H1 (cell line): ENCODE measurements at regions not wholly inside any gene's neighbourhood (a gene's known extent, or its start where the extent isn't known, plus 50 kb on each side); places are given as distances from the start of the nearest gene placed in this dataset.
A peak's percentile ranks its signal among the peaks of the same experiment; 100 is the strongest.

Experiments used
- CTCF ChIA-PET: fragments of 300-600 bp; sonication (Branson Sonifier 250); formaldehyde crosslinking; loops from one replicate; lab custom pipeline; 2021; ENCODE audit not compliant: partially characterized antibody; lab: Charles Lee
- POLR2A ChIA-PET: fragments of 300-600 bp; sonication (Branson Sonifier 250); formaldehyde crosslinking; loops from one replicate; lab custom pipeline; 2021; ENCODE audit warnings: inconsistent platforms; ENCODE audit not compliant: partially characterized antibody; lab: Charles Lee
- DNase-seq, 2 experiments: peaks; one replicate each; pipeline versions ENCODE4 v3.0.0 to v3.0.0-alpha.2; 2010 to 2022; ENCODE audit warnings: low spot score in 2 of 2, low read depth in 1 of 2, mixed read lengths in 1 of 2
- FAIRE-seq: peaks from 2 replicates; lab custom pipeline; 2011; peaks lifted over from hg19 to GRCh38; lab: Jason Lieb, UNC
- H2AFZ ChIP-seq: 2 replicates; pipeline ENCODE4 v1.8.1; 2012; ENCODE audit warnings: low read length, inconsistent platforms
- H2AK5ac ChIP-seq: 2 replicates; pipeline ENCODE4 v1.6.1; 2013; ENCODE audit warnings: low read depth, low read length
- H2BK120ac ChIP-seq: replicated peaks from 2 replicates; pipeline ENCODE3; 2013; ENCODE audit warnings: low read depth, low read length, inconsistent platforms
- H2BK12ac ChIP-seq: 2 replicates; pipeline ENCODE4 v1.6.1; 2013; ENCODE audit warnings: low read depth, low read length
- H2BK15ac ChIP-seq: 2 replicates; pipeline ENCODE4 v1.6.1; 2013; ENCODE audit warnings: low read length
- H2BK20ac ChIP-seq: 2 replicates; pipeline ENCODE4 v1.6.1; 2013; ENCODE audit warnings: low read length
- H2BK5ac ChIP-seq: 2 replicates; pipeline ENCODE4 v1.6.1; 2013; ENCODE audit warnings: low read depth, low read length
- H3K14ac ChIP-seq: 2 replicates; pipeline ENCODE4 v1.6.1; 2013; ENCODE audit warnings: inconsistent platforms; ENCODE audit not compliant: insufficient read length
- H3K18ac ChIP-seq: 2 replicates; pipeline ENCODE4 v1.6.1; 2013; ENCODE audit warnings: low read length; ENCODE audit errors: extremely low read depth
- H3K23ac ChIP-seq: 2 replicates; pipeline ENCODE4 v1.6.1; 2013; ENCODE audit warnings: inconsistent platforms; ENCODE audit not compliant: insufficient read length
- H3K23me2 ChIP-seq: 2 replicates; pipeline ENCODE4 v1.6.1; 2013; ENCODE audit warnings: low read depth, low read length
- H3K27ac ChIP-seq: 2 replicates; pipeline ENCODE4 v1.6.1; 2011; ENCODE audit warnings: low read depth, low read length, inconsistent platforms
- H3K27me3 ChIP-seq, 4 experiments: replicated peaks in 1 of 4; 1 replicate in 1 of 4; 2 replicates in 3 of 4; pipeline versions ENCODE4 v1.6.1 to v1.8.1; 2011 to 2013; ENCODE audit warnings: low read length in 3 of 4, mild to moderate bottlenecking in 3 of 4, inconsistent platforms in 2 of 4, mixed read lengths in 2 of 4, moderate library complexity in 1 of 4; ENCODE audit not compliant: control insufficient read depth in 3 of 4, insufficient read depth in 3 of 4; ENCODE audit errors: extremely low read depth in 1 of 4
- H3K36me3 ChIP-seq, 4 experiments: 2 replicates each; pipeline versions ENCODE4 v1.6.1 to v1.8.1; 2011 to 2013; ENCODE audit warnings: mild to moderate bottlenecking in 4 of 4, low read length in 3 of 4, moderate library complexity in 2 of 4, control low read depth in 1 of 4, inconsistent platforms in 1 of 4; ENCODE audit not compliant: insufficient read depth in 4 of 4, control insufficient read depth in 2 of 4
- H3K4ac ChIP-seq: replicated peaks from 2 replicates; pipeline ENCODE3; 2013; ENCODE audit warnings: low read length, low read depth, mixed read lengths, inconsistent platforms; ENCODE audit not compliant: insufficient read length
- H3K4me1 ChIP-seq, 4 experiments: replicated peaks in 1 of 4; 1 replicate in 1 of 4; 2 replicates in 3 of 4; pipeline versions ENCODE4 v1.6.1 to v1.8.1; 2011 to 2013; ENCODE audit warnings: low read length in 3 of 4, inconsistent platforms in 2 of 4, mixed read lengths in 1 of 4; ENCODE audit not compliant: insufficient read depth in 4 of 4, control insufficient read depth in 3 of 4
- H3K4me2 ChIP-seq, 2 experiments: 2 replicates each; pipeline versions ENCODE4 v1.6.1 to v1.8.1; 2011 to 2013; ENCODE audit warnings: low read depth in 2 of 2, low read length in 2 of 2, control low read depth in 1 of 2, inconsistent platforms in 1 of 2, mild to moderate bottlenecking in 1 of 2; ENCODE audit not compliant: insufficient read depth in 1 of 2
- H3K4me3 ChIP-seq, 4 experiments: fragments of 200-600, 300-600 bp in 1 of 4; sonication (generic), shearing (Covaris generic), sonication (Bioruptor Twin) in 1 of 4; 2 replicates each; pipeline versions ENCODE4 v1.5.1 to v1.8.1; 2011 to 2016; ENCODE audit warnings: low read length in 4 of 4, low read depth in 3 of 4, control low read depth in 2 of 4, inconsistent platforms in 2 of 4, mild to moderate bottlenecking in 2 of 4, mixed read lengths in 1 of 4, moderate library complexity in 1 of 4; ENCODE audit not compliant: insufficient read depth in 2 of 4; ENCODE audit errors: extremely low read depth in 1 of 4
- H3K56ac ChIP-seq: replicated peaks from 2 replicates; pipeline ENCODE3; 2013; ENCODE audit warnings: low read depth, mild to moderate bottlenecking, mixed read lengths, low read length, inconsistent platforms; ENCODE audit not compliant: insufficient read length
- H3K79me1 ChIP-seq: 2 replicates; pipeline ENCODE4 v1.6.1; 2013; ENCODE audit warnings: low read depth, low read length, control low read depth
- H3K79me2 ChIP-seq, 2 experiments: 2 replicates each; pipeline versions ENCODE4 v1.6.1 to v1.8.1; 2012 to 2013; ENCODE audit warnings: low read length in 2 of 2, mild to moderate bottlenecking in 2 of 2, inconsistent platforms in 1 of 2; ENCODE audit not compliant: insufficient read depth in 2 of 2, control insufficient read depth in 1 of 2
- H3K9ac ChIP-seq, 4 experiments: replicated peaks in 1 of 4; 1 replicate in 1 of 4; 2 replicates in 3 of 4; pipeline versions ENCODE4 v1.6.1 to v1.8.1; 2011 to 2013; ENCODE audit warnings: low read depth in 3 of 4, low read length in 3 of 4, control low read depth in 2 of 4, mild to moderate bottlenecking in 2 of 4, moderate library complexity in 2 of 4, inconsistent platforms in 1 of 4; ENCODE audit errors: extremely low read depth in 1 of 4
- H3K9me3 ChIP-seq, 2 experiments: 2 replicates each; pipeline versions ENCODE4 v1.6.1 to v1.8.1; 2012 to 2013; ENCODE audit warnings: mild to moderate bottlenecking in 2 of 2, moderate library complexity in 2 of 2, control low read depth in 1 of 2, inconsistent platforms in 1 of 2, low read depth in 1 of 2, low read length in 1 of 2, mixed read lengths in 1 of 2; ENCODE audit not compliant: insufficient read depth in 2 of 2
- H4K20me1 ChIP-seq, 2 experiments: replicated peaks in 1 of 2; 2 replicates each; pipeline versions ENCODE3 to v1.8.1; 2011 to 2013; ENCODE audit warnings: inconsistent platforms in 2 of 2, low read length in 2 of 2, mild to moderate bottlenecking in 1 of 2; ENCODE audit not compliant: insufficient read depth in 2 of 2, control insufficient read depth in 1 of 2
- H4K5ac ChIP-seq: 2 replicates; pipeline ENCODE4 v1.6.1; 2013; ENCODE audit warnings: low read length, low read depth, mixed read lengths, inconsistent platforms; ENCODE audit not compliant: insufficient read length
- H4K8ac ChIP-seq: 2 replicates; pipeline ENCODE4 v1.8.0; 2013; ENCODE audit warnings: mild to moderate bottlenecking, moderate library complexity, low read length, inconsistent platforms; ENCODE audit not compliant: insufficient read depth; ENCODE audit errors: extremely low read depth
- H4K91ac ChIP-seq: replicated peaks from 2 replicates; pipeline ENCODE3; 2013; ENCODE audit warnings: low read length, mixed read lengths, inconsistent platforms; ENCODE audit not compliant: insufficient read length
- CBX8 ChIP-seq: fragments of 300-800, 300-1000 bp; sonication (generic); IDR thresholded peaks from 2 replicates; pipeline ENCODE4 v1.7.1; 2016; ENCODE audit warnings: low read depth, low read length, borderline replicate concordance
- CREB1 ChIP-seq: IDR thresholded peaks from 2 replicates; pipeline ENCODE4 v1.6.1; 2012; ENCODE audit warnings: inconsistent platforms
- CTBP2 ChIP-seq: IDR thresholded peaks from 2 replicates; pipeline ENCODE4 v1.7.0; 2011; ENCODE audit warnings: borderline replicate concordance, mild to moderate bottlenecking, moderate library complexity, mixed read lengths, low read length; ENCODE audit not compliant: insufficient read depth, insufficient read length
- JUN ChIP-seq: IDR thresholded peaks from 2 replicates; pipeline ENCODE4 v1.6.1; 2011; ENCODE audit warnings: low read depth, mild to moderate bottlenecking, improper control_type of control experiment, low read length
- POU5F1 ChIP-seq: IDR thresholded peaks from 2 replicates; pipeline ENCODE4 v1.6.1; 2011; ENCODE audit warnings: low read depth, mild to moderate bottlenecking, low read length, moderate library complexity
- RXRA ChIP-seq: IDR thresholded peaks from 2 replicates; pipeline ENCODE4 v1.6.1; 2011; ENCODE audit warnings: low read depth, mild to moderate bottlenecking, low read length, moderate library complexity; ENCODE audit not compliant: insufficient read depth
- TAF1 ChIP-seq: IDR thresholded peaks from 2 replicates; pipeline ENCODE4 v1.6.1; 2011; ENCODE audit warnings: mild to moderate bottlenecking, low read depth, low read length
- TBP ChIP-seq: IDR thresholded peaks from 2 replicates; pipeline ENCODE4 v1.6.1; 2011; ENCODE audit warnings: low read depth, low read length, improper control_type of control experiment
- TEAD4 ChIP-seq: IDR thresholded peaks from 2 replicates; pipeline ENCODE4 v1.6.1; 2012; ENCODE audit warnings: low read depth, low read length, inconsistent platforms, mixed read lengths
- YY1 ChIP-seq: IDR thresholded peaks from 2 replicates; pipeline ENCODE4 v1.6.1; 2011; ENCODE audit warnings: low read depth, mild to moderate bottlenecking, low read length
- WGBS, 2 experiments: shearing (Covaris generic) in 1 of 2; methylation state at CpG; one replicate each; pipeline versions ENCODE4 v1.1.6 to v1.1.7; 2013 to 2015; ENCODE audit warnings: low lambda C conversion rate in 2 of 2, mixed read lengths in 2 of 2, inconsistent platforms in 1 of 2, low coverage in 1 of 2, missing lambda C conversion rate in 1 of 2; ENCODE audit not compliant: insufficient replicate concordance in 2 of 2, insufficient coverage in 1 of 2, insufficient read length in 1 of 2; ENCODE audit errors: extremely low coverage in 1 of 2, missing lambda C conversion rate in 1 of 2; 5-methylcytosine and 5-hydroxymethylcytosine counted together
- TF ChIP-seq, protein P1 (sequence below), 3 experiments: IDR thresholded peaks; 1 replicate in 2 of 3; 2 replicates in 1 of 3; pipeline versions ENCODE4 v1.5.1 to v1.6.1; 2011; ENCODE audit warnings: low read length in 3 of 3, mild to moderate bottlenecking in 3 of 3, inconsistent platforms in 2 of 3, low read depth in 1 of 3, moderate library complexity in 1 of 3; ENCODE audit not compliant: insufficient read depth in 1 of 3; ENCODE audit errors: control extremely low read depth in 1 of 3
- TF ChIP-seq, protein P2 (sequence below): IDR thresholded peaks from 2 replicates; pipeline ENCODE4 v1.6.1; 2012; ENCODE audit warnings: low read length, inconsistent platforms

DNA sequence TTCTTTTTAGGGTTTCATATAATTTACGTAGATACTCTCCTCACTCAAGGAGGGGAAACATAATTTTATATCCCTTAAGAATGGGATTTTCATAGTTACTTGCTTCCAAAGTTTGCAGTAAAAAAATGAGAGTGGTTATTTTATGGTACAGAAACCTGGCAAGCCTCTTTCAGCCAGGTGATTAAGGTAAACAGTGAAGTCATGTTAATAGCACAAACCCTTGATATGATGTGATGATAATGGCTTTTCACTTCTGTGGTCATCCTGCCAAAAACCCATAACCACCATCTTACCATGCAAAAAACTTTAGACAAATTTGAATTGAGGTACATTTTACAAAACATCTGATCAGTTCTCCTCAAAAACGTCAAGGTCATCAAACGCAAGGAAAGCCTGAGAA lies 517.8 kb downstream of the SLITRK5 start:
- no peak overlapping the region for H3K56ac ChIP-seq
- ChIA-PET POLR2A (no interaction called here), CTCF (no interaction called here)
- no peak overlapping the region for H2BK120ac ChIP-seq
- H3K4me3 ChIP-seq = no peak overlapping the region
- H4K5ac ChIP-seq = no peak overlapping the region
- FAIRE-seq = peak; percentile 19
- no peak overlapping the region for H3K18ac ChIP-seq
- H2BK12ac ChIP-seq = no peak overlapping the region
- 96% methylated on average over 3 of the region's 3 CpGs; no CpG with 5 or more reads in 1 of the 2 experiments for WGBS, 2 experiments
- no peak overlapping the region for H3K27ac ChIP-seq
- H3K79me1 ChIP-seq = no peaks in the 10 kb centered on the region
- DNase-seq = no peak
- H3K79me2 ChIP-seq = no peaks in the 10 kb centered on the region
- H3K4me1 ChIP-seq = no peaks in the 10 kb centered on the region
- H3K23ac ChIP-seq = no peak overlapping the region
- H3K23me2 ChIP-seq = no peaks in the 10 kb centered on the region
- H3K9ac ChIP-seq = no peak overlapping the region
- no peak overlapping the region for H2BK15ac ChIP-seq
- no peak overlapping the region for H3K4me2 ChIP-seq
- no peaks in the 10 kb centered on the region for H4K20me1 ChIP-seq
- no peak overlapping the region for H4K91ac ChIP-seq
- no peak overlapping the region for H2BK5ac ChIP-seq
- no peak overlapping the region for H3K14ac ChIP-seq
- H3K36me3 ChIP-seq = no peaks in the 10 kb centered on the region
- no peak overlapping the region for H2AK5ac ChIP-seq
- H2BK20ac ChIP-seq = no peak overlapping the region
- H3K9me3 ChIP-seq = no peaks in the 10 kb centered on the region
- no peak overlapping the region for H3K4ac ChIP-seq
- no peak overlapping the region for H4K8ac ChIP-seq
- no peak overlapping the region for H2AFZ ChIP-seq
- H3K27me3 ChIP-seq = no peaks in the 10 kb centered on the region
- TF ChIP-seq, protein P1, sequence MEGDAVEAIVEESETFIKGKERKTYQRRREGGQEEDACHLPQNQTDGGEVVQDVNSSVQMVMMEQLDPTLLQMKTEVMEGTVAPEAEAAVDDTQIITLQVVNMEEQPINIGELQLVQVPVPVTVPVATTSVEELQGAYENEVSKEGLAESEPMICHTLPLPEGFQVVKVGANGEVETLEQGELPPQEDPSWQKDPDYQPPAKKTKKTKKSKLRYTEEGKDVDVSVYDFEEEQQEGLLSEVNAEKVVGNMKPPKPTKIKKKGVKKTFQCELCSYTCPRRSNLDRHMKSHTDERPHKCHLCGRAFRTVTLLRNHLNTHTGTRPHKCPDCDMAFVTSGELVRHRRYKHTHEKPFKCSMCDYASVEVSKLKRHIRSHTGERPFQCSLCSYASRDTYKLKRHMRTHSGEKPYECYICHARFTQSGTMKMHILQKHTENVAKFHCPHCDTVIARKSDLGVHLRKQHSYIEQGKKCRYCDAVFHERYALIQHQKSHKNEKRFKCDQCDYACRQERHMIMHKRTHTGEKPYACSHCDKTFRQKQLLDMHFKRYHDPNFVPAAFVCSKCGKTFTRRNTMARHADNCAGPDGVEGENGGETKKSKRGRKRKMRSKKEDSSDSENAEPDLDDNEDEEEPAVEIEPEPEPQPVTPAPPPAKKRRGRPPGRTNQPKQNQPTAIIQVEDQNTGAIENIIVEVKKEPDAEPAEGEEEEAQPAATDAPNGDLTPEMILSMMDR (IDR thresholded peaks at IDR 0.05; ENCODE audit: control extremely low read depth in 1 of 3, insufficient read depth in 1 of 3, low read depth in 1 of 3, low read length in 3 of 3) = no peak
- no peak for TF ChIP-seq CTBP2
- TF ChIP-seq CBX8 = no peak
- TF ChIP-seq TBP = no peak
- no peak for TF ChIP-seq POU5F1
- no peak for TF ChIP-seq CREB1
- TF ChIP-seq, protein P2, sequence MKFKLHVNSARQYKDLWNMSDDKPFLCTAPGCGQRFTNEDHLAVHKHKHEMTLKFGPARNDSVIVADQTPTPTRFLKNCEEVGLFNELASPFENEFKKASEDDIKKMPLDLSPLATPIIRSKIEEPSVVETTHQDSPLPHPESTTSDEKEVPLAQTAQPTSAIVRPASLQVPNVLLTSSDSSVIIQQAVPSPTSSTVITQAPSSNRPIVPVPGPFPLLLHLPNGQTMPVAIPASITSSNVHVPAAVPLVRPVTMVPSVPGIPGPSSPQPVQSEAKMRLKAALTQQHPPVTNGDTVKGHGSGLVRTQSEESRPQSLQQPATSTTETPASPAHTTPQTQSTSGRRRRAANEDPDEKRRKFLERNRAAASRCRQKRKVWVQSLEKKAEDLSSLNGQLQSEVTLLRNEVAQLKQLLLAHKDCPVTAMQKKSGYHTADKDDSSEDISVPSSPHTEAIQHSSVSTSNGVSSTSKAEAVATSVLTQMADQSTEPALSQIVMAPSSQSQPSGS = no peak
- no peak for TF ChIP-seq YY1
- TF ChIP-seq JUN = no peak
- no peak for TF ChIP-seq TEAD4
- no peak for TF ChIP-seq TAF1
- TF ChIP-seq RXRA = no peak
